ENCODE measurements at regions not wholly inside any gene's neighbourhood (a gene's known extent, or its start where the extent isn't known, plus 50 kb on each side); places are given as distances from the start of the nearest gene placed in this dataset.

DNA sequence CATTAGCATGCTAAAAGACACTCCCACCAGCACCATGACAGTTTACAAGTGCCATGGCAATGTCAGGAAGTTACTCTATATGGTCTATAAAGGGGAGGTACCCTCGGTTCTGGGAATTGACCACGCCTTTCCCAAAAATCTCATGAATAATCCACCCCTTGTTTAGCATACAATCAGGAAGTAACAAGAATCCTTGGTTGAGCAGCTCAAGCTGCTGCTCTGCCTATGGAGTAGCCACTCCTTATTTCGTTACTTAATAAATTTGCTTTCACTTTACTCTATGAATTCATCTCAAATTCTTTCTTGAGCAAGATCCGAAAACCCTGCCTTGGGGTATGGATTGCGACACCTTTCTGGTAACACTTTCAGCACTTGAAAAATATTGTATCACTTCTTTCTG is 243.0 kb downstream of the BMP2 start:
- H3K4me3 ChIP-seq (ENCODE audit: low read depth, low read length), result no peak overlapping the region
- DNase-seq (ENCODE audit: low read depth), result no peak
- no peak for TF ChIP-seq CTCF (IDR thresholded peaks at IDR 0.05; ENCODE audit: low read depth, low read length, missing control alignments)

DNA sequence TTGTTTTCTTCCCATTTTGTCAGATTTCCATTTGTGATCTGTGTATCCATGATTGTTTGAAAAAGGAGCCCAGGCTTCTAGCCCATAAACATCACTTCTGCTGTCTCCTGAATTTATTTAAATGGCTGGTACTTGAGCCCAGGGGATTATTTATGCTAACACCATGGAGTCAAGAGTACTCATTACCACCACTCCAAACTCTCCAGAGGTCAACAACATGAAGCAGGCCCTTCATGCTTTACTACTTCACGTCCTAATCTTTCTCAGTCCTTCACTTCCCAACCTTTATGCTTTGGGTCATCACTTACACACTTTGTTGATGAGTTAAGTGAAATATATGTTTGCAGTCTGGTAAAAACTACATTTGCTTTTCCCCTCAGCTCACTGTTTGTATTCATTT is 247.8 kb downstream of the BMP2 start:
- no peak overlapping the region for H3K4me3 ChIP-seq (ENCODE audit: low read depth, low read length)
- no peak for TF ChIP-seq CTCF (IDR thresholded peaks at IDR 0.05; ENCODE audit: low read depth, low read length, missing control alignments)
- no peak for DNase-seq (ENCODE audit: low read depth)

GRCh38 chr20:7022597-7022996 is 255.1 kb downstream of the BMP2 start:
- H3K4me3 ChIP-seq (ENCODE audit: low read depth, low read length), result no peak overlapping the region
- TF ChIP-seq CTCF (IDR thresholded peaks at IDR 0.05; ENCODE audit: low read depth, low read length, missing control alignments), result no peak
- no peak for DNase-seq (ENCODE audit: low read depth)

DNA sequence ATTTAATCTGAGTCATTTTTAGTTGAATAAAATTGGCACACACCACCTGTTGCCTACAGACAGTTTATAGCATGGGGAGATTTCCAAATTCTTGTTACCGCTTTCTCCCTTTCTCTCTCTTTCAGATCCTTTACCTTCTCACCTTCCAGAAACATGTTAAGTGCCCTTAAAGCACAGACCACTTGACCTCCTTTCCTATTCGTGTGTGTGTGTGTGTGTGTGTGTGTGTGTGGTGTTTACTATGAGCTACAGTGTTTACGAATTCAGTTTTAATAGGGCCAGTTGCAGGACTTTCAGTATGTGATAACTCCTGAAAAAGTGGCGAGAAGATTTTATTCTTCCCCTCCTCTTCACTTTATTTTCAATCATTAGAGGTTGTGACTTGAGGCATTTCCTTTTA is 258.1 kb downstream of the BMP2 start:
- no peak for DNase-seq (ENCODE audit: low read depth)
- H3K4me3 ChIP-seq (ENCODE audit: low read depth, low read length), result no peak overlapping the region
- no peak for TF ChIP-seq CTCF (IDR thresholded peaks at IDR 0.05; ENCODE audit: low read depth, low read length, missing control alignments)

DNA sequence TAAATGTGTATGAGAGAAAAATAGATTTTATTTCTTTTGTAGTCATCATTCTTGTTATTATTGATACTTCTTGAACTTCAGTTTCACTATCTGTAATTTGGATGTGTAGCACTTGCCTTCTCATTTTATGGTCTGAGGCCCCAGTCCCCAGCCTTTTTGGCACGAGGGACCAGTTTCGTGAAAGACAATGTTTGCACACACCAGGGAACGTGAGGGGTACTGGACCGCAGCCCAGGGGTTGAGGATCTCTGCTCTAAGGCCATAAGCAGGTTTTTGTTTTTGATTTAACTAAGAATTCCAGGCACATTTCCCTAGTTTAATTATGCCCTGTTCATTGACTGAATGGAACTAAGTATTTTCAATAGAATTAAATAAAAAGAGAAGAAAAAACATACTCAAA is 261.5 kb downstream of the BMP2 start:
- no peak overlapping the region for H3K4me3 ChIP-seq (ENCODE audit: low read depth, low read length)
- no peak for DNase-seq (ENCODE audit: low read depth)
- no peak for TF ChIP-seq CTCF (IDR thresholded peaks at IDR 0.05; ENCODE audit: low read depth, low read length, missing control alignments)

- no peak overlapping the region for H3K4me3 ChIP-seq (ENCODE audit: low read depth, low read length)
- no peak for TF ChIP-seq CTCF (IDR thresholded peaks at IDR 0.05; ENCODE audit: low read depth, low read length, missing control alignments)
- DNase-seq (ENCODE audit: low read depth), result no peak
Observed at GRCh38 chr20:7031222-7031621, 263.7 kb downstream of the BMP2 start.

DNA sequence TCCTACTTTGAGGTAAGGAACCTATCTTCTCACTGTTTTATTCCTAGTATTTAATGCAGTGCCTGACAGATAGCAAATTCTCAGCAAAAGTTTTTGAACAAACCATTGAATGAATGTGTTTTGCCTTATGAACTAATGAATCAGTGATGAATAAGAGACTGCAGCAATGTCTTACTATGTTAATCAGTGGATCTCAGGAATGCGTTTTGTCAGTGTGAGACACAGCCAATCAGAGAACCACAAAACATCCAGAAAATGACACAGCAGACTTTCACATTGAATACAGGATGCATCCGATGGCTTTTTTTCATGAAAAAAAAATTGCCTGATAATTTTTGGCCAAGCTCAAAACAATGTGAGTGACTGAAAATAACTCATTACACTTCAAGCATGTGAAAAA is 270.5 kb downstream of the BMP2 start:
- no peak for TF ChIP-seq CTCF (IDR thresholded peaks at IDR 0.05; ENCODE audit: low read depth, low read length, missing control alignments)
- no peak for DNase-seq (ENCODE audit: low read depth)
- no peak overlapping the region for H3K4me3 ChIP-seq (ENCODE audit: low read depth, low read length)
